SK-N-SH (cell line): ENCODE measurements at regions not wholly inside any gene's neighbourhood (a gene's known extent, or its start where the extent isn't known, plus 50 kb on each side); places are given as distances from the start of the nearest gene placed in this dataset.

Source experiments
- EZH2phosphoT487 ChIP-seq: fragments of 200-600 bp; sonication (generic); IDR thresholded peaks from 2 replicates; pipeline ENCODE4 v1.6.1; 2017; ENCODE audit warnings: low read depth, mixed run types, mild to moderate bottlenecking, antibody characterized with exemption, moderate library complexity, borderline replicate concordance
- IRF3 ChIP-seq: fragments of 150-350 bp; IDR thresholded peaks from 2 replicates; pipeline ENCODE4 v1.6.1; 2016; ENCODE audit warnings: mild to moderate bottlenecking, low read depth, low read length

- TF ChIP-seq EZH2phosphoT487 (no peak), IRF3 (no peak)
These were observed 159.1 kb downstream of the LTN1 start for GRCh38 chr21:28833609-28834008.
